Coronary artery (tissue), 2 donors: ENCODE measurements at regions not wholly inside any gene's neighbourhood (a gene's known extent, or its start where the extent isn't known, plus 50 kb on each side); places are given as distances from the start of the nearest gene placed in this dataset.
"Not testable (repeated sequence)": the region's sequence is repeated elsewhere in the genome, so short reads cannot be mapped to it uniquely, and the experiment has no call there.

Experiments
- DNase-seq: peaks from one replicate; pipeline ENCODE4 v3.0.0-alpha.2; 2017; ENCODE audit warnings: low spot score
- H3K27ac ChIP-seq, 2 donors: fragments of 200-600 bp; sonication (generic); one replicate each; pipeline ENCODE4 v1.5.1; 2016 to 2019
- H3K4me3 ChIP-seq: fragments of 200-600 bp; sonication (generic); 2 replicates; pipeline ENCODE4 v1.5.1; 2016; ENCODE audit warnings: mild to moderate bottlenecking, moderate library complexity
- CTCF ChIP-seq: fragments of 200-600 bp; sonication (generic); IDR thresholded peaks from one replicate; pipeline ENCODE4 v1.5.1; 2019; ENCODE audit warnings: antibody characterized with exemption

GRCh38 chr14:43359317-43359716 is 1147.8 kb downstream of the FSCB start:
- H3K27ac ChIP-seq, result no peak overlapping the region
- H3K4me3 ChIP-seq, result no peak overlapping the region
- DNase-seq, result no peak
- no peak for TF ChIP-seq CTCF

- Histone ChIP-seq H3K4me3 (no peak overlapping the region), H3K27ac (no peak overlapping the region)
- no peak for TF ChIP-seq CTCF
- no peak for DNase-seq
Measured at GRCh38 chr14:43356979-43357545, 1150.0 kb downstream of the FSCB start.

GRCh38 chr14:43356382-43356781 is 1150.7 kb downstream of the FSCB start:
- H3K27ac ChIP-seq, result no peak overlapping the region
- TF ChIP-seq CTCF, result no peak
- DNase-seq, result no peak

GRCh38 chr14:43341921-43342320 is 1165.2 kb downstream of the FSCB start:
- DNase-seq, result no peak
- no peak overlapping the region for H3K27ac ChIP-seq
- no peak overlapping the region for H3K4me3 ChIP-seq
- no peak for TF ChIP-seq CTCF

More at GRCh38 chr14:43356382-43356781, 1150.7 kb downstream of the FSCB start:
- H3K4me3 ChIP-seq, result no peak overlapping the region

GRCh38 chr14:43338713-43339112 is 1168.4 kb downstream of the FSCB start:
- DNase-seq, result no peak
- Histone ChIP-seq H3K4me3 (no peak overlapping the region), H3K27ac (no peak overlapping the region)
- TF ChIP-seq CTCF, result no peak

GRCh38 chr14:43336351-43336750 is 1170.7 kb downstream of the FSCB start:
- Histone ChIP-seq H3K27ac (no peak overlapping the region), H3K4me3 (no peak overlapping the region)
- no peak for DNase-seq
- TF ChIP-seq CTCF, result no peak

GRCh38 chr14:43326501-43327407 is 1180.3 kb downstream of the FSCB start:
- not testable (repeated sequence) for H3K4me3 ChIP-seq, DNase-seq, H3K27ac ChIP-seq
